Trophoblast cell (in vitro differentiated cells and primary cell): ENCODE measurements at regions not wholly inside any gene's neighbourhood (a gene's known extent, or its start where the extent isn't known, plus 50 kb on each side); places are given as distances from the start of the nearest gene placed in this dataset.
A peak's percentile ranks its signal among the peaks of the same experiment; 100 is the strongest.

ENCODE experiments used
- DNase-seq, 2 donors: peaks; one replicate each; pipeline ENCODE4 v3.0.0-alpha.2; 2016
- H2AFZ ChIP-seq: 2 replicates; pipeline ENCODE4 v1.6.1; 2013; ENCODE audit warnings: low read length, moderate library complexity, mild to moderate bottlenecking; ENCODE audit not compliant: insufficient read depth, poor library complexity
- H2AK5ac ChIP-seq: 2 replicates; pipeline ENCODE4 v1.6.1; 2013; ENCODE audit warnings: mild to moderate bottlenecking, low read length
- H2BK120ac ChIP-seq: 2 replicates; pipeline ENCODE4 v1.6.1; 2013; ENCODE audit warnings: low read length, mild to moderate bottlenecking, moderate library complexity; ENCODE audit not compliant: insufficient read depth, poor library complexity
- H2BK12ac ChIP-seq: 2 replicates; pipeline ENCODE4 v1.6.1; 2013; ENCODE audit warnings: mild to moderate bottlenecking, low read length, moderate library complexity
- H2BK5ac ChIP-seq: 2 replicates; pipeline ENCODE4 v1.6.1; 2013; ENCODE audit warnings: low read length, low read depth, moderate library complexity, mild to moderate bottlenecking; ENCODE audit not compliant: poor library complexity
- H3K14ac ChIP-seq: 2 replicates; pipeline ENCODE4 v1.6.1; 2013; ENCODE audit warnings: mild to moderate bottlenecking, low read length
- H3K18ac ChIP-seq: 2 replicates; pipeline ENCODE4 v1.6.1; 2013; ENCODE audit warnings: mild to moderate bottlenecking, low read length
- H3K23ac ChIP-seq: 2 replicates; pipeline ENCODE4 v1.6.1; 2013; ENCODE audit warnings: low read length
- H3K27ac ChIP-seq: 2 replicates; pipeline ENCODE4 v1.5.1; 2013; ENCODE audit warnings: low read depth, mild to moderate bottlenecking, inconsistent platforms, low read length, moderate library complexity
- H3K27me3 ChIP-seq: 2 replicates; pipeline ENCODE4 v1.6.1; 2013; ENCODE audit warnings: inconsistent platforms, mild to moderate bottlenecking, low read length, moderate library complexity; ENCODE audit not compliant: insufficient read depth
- H3K36me3 ChIP-seq, 2 experiments: 1 replicate in 1 of 2; 2 replicates in 1 of 2; pipeline ENCODE4 v1.6.1; 2013; ENCODE audit warnings: low read length in 2 of 2, mild to moderate bottlenecking in 2 of 2, moderate library complexity in 1 of 2; ENCODE audit not compliant: insufficient read depth in 2 of 2, control insufficient read depth in 1 of 2
- H3K4ac ChIP-seq: 2 replicates; pipeline ENCODE4 v1.6.1; 2013; ENCODE audit warnings: low read depth, mild to moderate bottlenecking, low read length, moderate library complexity
- H3K4me1 ChIP-seq, 2 experiments: 1 replicate in 1 of 2; 2 replicates in 1 of 2; pipeline ENCODE4 v1.6.1; 2013; ENCODE audit warnings: low read length in 2 of 2, mild to moderate bottlenecking in 2 of 2, moderate library complexity in 1 of 2; ENCODE audit not compliant: insufficient read depth in 2 of 2, control insufficient read depth in 1 of 2
- H3K4me2 ChIP-seq: 2 replicates; pipeline ENCODE4 v1.6.1; 2013; ENCODE audit warnings: inconsistent platforms, mild to moderate bottlenecking, low read length, moderate library complexity
- H3K4me3 ChIP-seq: 2 replicates; pipeline ENCODE4 v1.5.1; 2013; ENCODE audit warnings: mild to moderate bottlenecking, low read depth, low read length, inconsistent platforms
- H3K79me1 ChIP-seq: one replicate; pipeline ENCODE4 v1.6.1; 2013; ENCODE audit warnings: low read length
- H3K79me2 ChIP-seq: 2 replicates; pipeline ENCODE4 v1.6.1; 2013; ENCODE audit warnings: low read length, mild to moderate bottlenecking; ENCODE audit not compliant: control insufficient read depth, insufficient read depth, poor library complexity
- H3K9ac ChIP-seq: 2 replicates; pipeline ENCODE4 v1.6.1; 2013; ENCODE audit warnings: mild to moderate bottlenecking, low read length
- H3K9me3 ChIP-seq: 2 replicates; pipeline ENCODE4 v1.6.1; 2013; ENCODE audit warnings: low read depth, mild to moderate bottlenecking, control low read depth, inconsistent platforms, low read length; ENCODE audit not compliant: insufficient read depth
- H4K12ac ChIP-seq: 2 replicates; pipeline ENCODE4 v1.6.1; 2013; ENCODE audit warnings: low read depth, mild to moderate bottlenecking, low read length, moderate library complexity
- H4K8ac ChIP-seq: 2 replicates; pipeline ENCODE4 v1.6.1; 2013; ENCODE audit warnings: low read depth, mild to moderate bottlenecking, low read length, moderate library complexity
- H4K91ac ChIP-seq: one replicate; pipeline ENCODE4 v1.6.1; 2013; ENCODE audit warnings: low read depth, mild to moderate bottlenecking, low read length, moderate library complexity
- WGBS: extraction: QIAGEN DNeasy Blood & Tissue Kit; methylation state at CpG from one replicate; pipeline ENCODE4 v1.1.7; 2013; ENCODE audit warnings: missing lambda C conversion rate; ENCODE audit not compliant: insufficient read length, insufficient coverage; ENCODE audit errors: extremely low coverage; 5-methylcytosine and 5-hydroxymethylcytosine counted together

DNA sequence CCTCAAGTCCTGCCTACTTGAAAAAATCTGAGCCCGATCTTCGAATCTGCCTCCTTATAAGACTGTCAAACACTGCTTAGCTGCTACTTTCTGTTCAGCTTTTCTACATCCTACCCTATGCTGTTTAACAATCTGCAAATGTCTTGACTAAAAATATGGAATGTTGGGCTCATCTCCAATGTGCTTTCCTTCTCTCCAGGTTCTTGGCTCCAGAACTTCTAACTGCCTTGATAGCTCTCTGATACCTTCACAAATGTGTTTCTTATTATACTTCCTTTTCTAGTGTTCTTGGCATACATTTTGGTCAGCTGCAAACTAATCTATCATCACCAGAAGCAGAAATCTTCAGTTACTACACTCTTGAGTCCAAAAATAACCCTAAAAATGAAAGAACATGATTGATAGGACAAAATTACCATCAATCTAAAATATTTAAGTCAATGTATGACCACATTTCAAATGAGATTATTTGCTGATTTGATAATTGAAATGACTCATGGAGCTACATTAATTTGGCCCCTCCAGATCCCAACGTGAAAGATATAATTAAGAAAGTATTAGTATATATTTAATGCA, 372.3 kb upstream of the MON1B start:
- no peak overlapping the region for H2AK5ac ChIP-seq
- no peak overlapping the region for H2AFZ ChIP-seq
- H3K4me3 ChIP-seq, result no peak overlapping the region
- H3K23ac ChIP-seq, result no peak overlapping the region
- H3K79me1 ChIP-seq, result no peaks in the 10 kb centered on the region
- H2BK120ac ChIP-seq, result no peak overlapping the region
- no peak overlapping the region for H4K8ac ChIP-seq
- H3K18ac ChIP-seq, result no peak overlapping the region
- no peaks in the 10 kb centered on the region for H3K36me3 ChIP-seq
- H4K12ac ChIP-seq, result no peak overlapping the region
- H3K9ac ChIP-seq, result no peak overlapping the region
- no CpG with 5 or more reads among the region's 3 CpGs for WGBS
- no peak overlapping the region for H3K4me2 ChIP-seq
- no peak overlapping the region for H2BK5ac ChIP-seq
- H2BK12ac ChIP-seq, result no peak overlapping the region
- H3K9me3 ChIP-seq, result no peaks in the 10 kb centered on the region
- no peak overlapping the region for H3K27ac ChIP-seq
- H3K4ac ChIP-seq, result no peak overlapping the region
- no peak for DNase-seq
- no peaks in the 10 kb centered on the region for H3K79me2 ChIP-seq
- no peaks in the 10 kb centered on the region for H3K4me1 ChIP-seq
- no peak overlapping the region for H4K91ac ChIP-seq
- H3K14ac ChIP-seq, result no peak overlapping the region
- no peaks in the 10 kb centered on the region for H3K27me3 ChIP-seq

DNA sequence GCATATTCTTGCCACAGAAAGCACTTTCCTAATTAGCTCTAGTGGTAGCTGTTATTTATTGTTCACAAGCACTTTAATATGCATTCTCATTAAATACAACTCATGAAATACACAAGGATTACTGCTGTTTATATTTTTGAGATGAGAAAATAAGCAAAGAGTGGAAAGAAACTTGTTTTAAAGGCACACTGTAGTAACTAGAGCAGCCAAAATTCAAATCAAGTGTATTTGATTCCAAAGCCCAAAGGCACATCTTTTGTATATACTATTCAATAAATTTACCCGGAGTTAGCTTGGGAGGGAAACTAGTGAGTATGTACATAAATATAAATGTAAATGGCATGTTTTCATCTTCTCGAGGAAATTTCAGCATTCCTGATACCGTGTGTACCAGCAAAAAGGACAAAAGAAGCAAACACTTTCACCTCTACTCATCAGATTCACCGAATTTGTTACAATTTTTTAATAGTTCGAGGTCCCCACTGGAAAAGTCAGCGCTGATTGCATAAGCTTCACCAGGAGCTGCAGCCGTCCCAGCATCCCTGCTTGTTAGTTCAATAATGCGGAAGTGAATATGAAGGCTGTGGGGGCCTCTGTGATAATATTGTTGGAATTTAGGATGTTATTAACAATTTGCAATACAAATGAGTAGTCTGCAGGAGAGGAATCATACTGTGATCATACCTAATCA, 371.6 kb upstream of the MON1B start:
- no peak overlapping the region for H2AFZ ChIP-seq
- no peak overlapping the region for H4K91ac ChIP-seq
- no peak overlapping the region for H3K4me2 ChIP-seq
- no peak overlapping the region for H3K4me3 ChIP-seq
- no peaks in the 10 kb centered on the region for H3K79me2 ChIP-seq
- no peak overlapping the region for H3K4ac ChIP-seq
- H3K23ac ChIP-seq, result no peak overlapping the region
- H3K4me1 ChIP-seq, result no peaks in the 10 kb centered on the region
- H3K9ac ChIP-seq, result no peak overlapping the region
- H3K27me3 ChIP-seq, result no peaks in the 10 kb centered on the region
- no peak overlapping the region for H2BK120ac ChIP-seq
- H2AK5ac ChIP-seq, result no peak overlapping the region
- no peaks in the 10 kb centered on the region for H3K79me1 ChIP-seq
- H3K14ac ChIP-seq, result no peak overlapping the region
- H4K8ac ChIP-seq, result no peak overlapping the region
- no peak overlapping the region for H2BK5ac ChIP-seq
- H4K12ac ChIP-seq, result no peak overlapping the region
- no peaks in the 10 kb centered on the region for H3K36me3 ChIP-seq
- H3K18ac ChIP-seq, result no peak overlapping the region
- H2BK12ac ChIP-seq, result no peak overlapping the region
- peak in 1 of 2 donors; percentile 60 for DNase-seq
- H3K9me3 ChIP-seq, result no peaks in the 10 kb centered on the region
- no CpG with 5 or more reads among the region's 8 CpGs for WGBS
- no peak overlapping the region for H3K27ac ChIP-seq

DNA sequence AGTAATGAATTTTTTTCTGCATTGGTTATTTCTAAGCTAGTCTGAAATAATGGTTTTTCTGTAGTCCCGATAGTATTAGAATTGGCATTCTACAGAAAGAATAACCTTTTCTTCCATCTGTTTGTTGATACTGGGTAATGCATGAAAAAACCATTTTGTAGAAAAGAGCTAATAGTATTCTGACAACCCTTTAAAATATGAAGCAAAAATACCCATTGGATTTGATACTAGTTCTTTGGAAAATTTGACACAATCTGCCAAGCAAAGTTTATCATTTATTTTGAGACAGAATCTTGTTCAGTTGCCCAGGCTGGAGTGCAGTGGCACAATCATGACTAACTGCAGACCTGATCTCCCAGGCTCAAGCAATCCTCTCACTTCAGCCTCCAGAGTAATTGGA, 366.8 kb upstream of the MON1B start:
- no peak overlapping the region for H3K14ac ChIP-seq
- no peaks in the 10 kb centered on the region for H3K79me2 ChIP-seq
- H3K36me3 ChIP-seq, result no peaks in the 10 kb centered on the region
- H2AFZ ChIP-seq, result no peak overlapping the region
- no peak overlapping the region for H2BK5ac ChIP-seq
- no peak overlapping the region for H2BK12ac ChIP-seq
- no peaks in the 10 kb centered on the region for H3K79me1 ChIP-seq
- no peak overlapping the region for H2AK5ac ChIP-seq
- no peak overlapping the region for H3K27ac ChIP-seq
- no peak overlapping the region for H2BK120ac ChIP-seq
- H4K12ac ChIP-seq, result no peak overlapping the region
- no peak overlapping the region for H3K4me2 ChIP-seq
- H3K4me1 ChIP-seq, result no peaks in the 10 kb centered on the region
- H3K23ac ChIP-seq, result no peak overlapping the region
- WGBS, result no CpG with 5 or more reads among the region's 1 CpG
- H4K8ac ChIP-seq, result no peak overlapping the region
- no peaks in the 10 kb centered on the region for H3K9me3 ChIP-seq
- H3K4ac ChIP-seq, result no peak overlapping the region
- no peak for DNase-seq
- no peak overlapping the region for H3K9ac ChIP-seq
- H3K18ac ChIP-seq, result no peak overlapping the region
- H3K27me3 ChIP-seq, result no peaks in the 10 kb centered on the region
- H3K4me3 ChIP-seq, result no peak overlapping the region
- H4K91ac ChIP-seq, result no peak overlapping the region

DNA sequence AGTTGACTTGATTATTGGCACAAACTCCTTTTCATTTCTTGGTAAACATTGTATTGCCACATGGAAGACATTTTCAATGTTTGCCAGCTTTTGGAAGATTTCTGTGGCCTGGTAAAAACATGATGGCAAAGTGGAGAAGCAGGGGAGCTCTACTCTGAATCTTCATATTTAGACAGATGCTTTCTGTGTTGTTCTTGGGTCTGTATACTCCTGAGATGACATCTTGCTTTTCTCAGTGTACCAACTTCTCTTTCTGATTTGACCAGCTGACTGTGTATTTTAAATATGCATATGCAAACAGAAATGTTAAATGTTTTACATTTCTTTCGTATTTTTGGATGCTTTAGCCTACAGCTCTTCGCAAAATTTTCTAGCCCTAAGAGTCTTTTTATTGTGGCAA, 366.2 kb upstream of the MON1B start:
- H3K27ac ChIP-seq, result no peak overlapping the region
- H3K18ac ChIP-seq, result no peak overlapping the region
- no peaks in the 10 kb centered on the region for H3K4me1 ChIP-seq
- no peak overlapping the region for H3K4me2 ChIP-seq
- H3K27me3 ChIP-seq, result no peaks in the 10 kb centered on the region
- H2BK5ac ChIP-seq, result no peak overlapping the region
- H2AK5ac ChIP-seq, result no peak overlapping the region
- no peak for DNase-seq
- no peak overlapping the region for H2AFZ ChIP-seq
- H3K4ac ChIP-seq, result no peak overlapping the region
- no peaks in the 10 kb centered on the region for H3K36me3 ChIP-seq
- no peak overlapping the region for H3K23ac ChIP-seq
- no CpG with 5 or more reads among the region's 2 CpGs for WGBS
- no peak overlapping the region for H2BK120ac ChIP-seq
- H3K79me1 ChIP-seq, result no peaks in the 10 kb centered on the region
- no peak overlapping the region for H2BK12ac ChIP-seq
- no peaks in the 10 kb centered on the region for H3K79me2 ChIP-seq
- no peak overlapping the region for H3K4me3 ChIP-seq
- H3K9me3 ChIP-seq, result no peaks in the 10 kb centered on the region
- no peak overlapping the region for H4K91ac ChIP-seq
- H3K9ac ChIP-seq, result no peak overlapping the region
- H3K14ac ChIP-seq, result no peak overlapping the region
- H4K8ac ChIP-seq, result no peak overlapping the region
- H4K12ac ChIP-seq, result no peak overlapping the region
